Spleen (tissue), 11 donors: ENCODE measurements at regions not wholly inside any gene's neighbourhood (a gene's known extent, or its start where the extent isn't known, plus 50 kb on each side); places are given as distances from the start of the nearest gene placed in this dataset.

Experiments used
- DNase-seq: peaks from one replicate; pipeline ENCODE4 v3.0.0-alpha.2; 2020
- H3K27ac ChIP-seq, 8 donors: fragments of 200-600 bp; sonication (generic) in 7 of 8; 1 replicate in 4 of 8; 2 replicates in 4 of 8; pipeline versions ENCODE4 v1.5.0 to v1.8.0; 2016 to 2021; ENCODE audit warnings: inconsistent platforms in 4 of 8, mild to moderate bottlenecking in 4 of 8, moderate library complexity in 1 of 8
- H3K27me3 ChIP-seq, 7 donors: fragments of 200-600 bp; sonication (generic) in 6 of 7; replicated peaks in 1 of 7; 1 replicate in 4 of 7; 2 replicates in 3 of 7; pipeline versions ENCODE4 v1.5.0 to v1.8.0; 2016 to 2021; ENCODE audit warnings: inconsistent platforms in 3 of 7, mild to moderate bottlenecking in 1 of 7
- H3K36me3 ChIP-seq, 6 donors: fragments of 200-600 bp; sonication (generic) in 5 of 6; 1 replicate in 4 of 6; 2 replicates in 2 of 6; pipeline versions ENCODE4 v1.5.0 to v1.8.0; 2016 to 2021; ENCODE audit warnings: inconsistent platforms in 2 of 6
- H3K4me1 ChIP-seq, 6 donors: fragments of 200-600 bp; sonication (generic) in 5 of 6; 1 replicate in 3 of 6; 2 replicates in 3 of 6; pipeline versions ENCODE4 v1.5.0 to v1.8.0; 2016 to 2021; ENCODE audit warnings: inconsistent platforms in 3 of 6
- H3K4me3 ChIP-seq, 8 donors: fragments of 200-600 bp; sonication (generic) in 7 of 8; 1 replicate in 4 of 8; 2 replicates in 4 of 8; pipeline versions ENCODE4 v1.5.0 to v1.8.0; 2016 to 2021; ENCODE audit warnings: inconsistent platforms in 4 of 8, mild to moderate bottlenecking in 4 of 8, moderate library complexity in 2 of 8
- H3K9me3 ChIP-seq, 8 donors: fragments of 200-600 bp; sonication (generic) in 7 of 8; 1 replicate in 4 of 8; 2 replicates in 4 of 8; pipeline versions ENCODE4 v1.5.0 to v1.8.0; 2016 to 2021; ENCODE audit warnings: inconsistent platforms in 4 of 8
- POLR2A ChIP-seq, 3 donors: fragments of 450-650 bp; IDR thresholded peaks; one replicate each; pipeline ENCODE4 v1.5.1; 2017; ENCODE audit warnings: antibody characterized with exemption in 3 of 3, mild to moderate bottlenecking in 1 of 3
- POLR2AphosphoS5 ChIP-seq, 3 donors: sonication (generic); formaldehyde crosslinking; IDR thresholded peaks; one replicate each; pipeline ENCODE4 v1.5.1; 2017; ENCODE audit warnings: antibody characterized with exemption in 3 of 3
- WGBS, 5 donors: extraction: QIAGEN DNeasy Blood & Tissue Kit in 3 of 5; methylation state at CpG; one replicate each; pipeline versions ENCODE4 v1.1.5 to v1.1.7; 2013 to 2018; 5-methylcytosine and 5-hydroxymethylcytosine counted together
- intact Hi-C: fragments of 100-400 bp; cut with DNase I; formaldehyde crosslinking; loops from one replicate; pipeline ENCODE4 v1.15.0; 2023; ENCODE audit warnings: low total_unique reads
- TF ChIP-seq, protein P1 (sequence below), 11 experiments: fragments of 200-600 bp in 7 of 11; fragments of 450-650 bp in 4 of 11; sonication (generic) in 4 of 11; IDR thresholded peaks in 8 of 11; conservative IDR thresholded peaks in 3 of 11; 1 replicate in 7 of 11; 2 replicates in 4 of 11; pipeline versions ENCODE4 v1.4.0 to v1.8.0; 2016 to 2021; ENCODE audit warnings: antibody characterized with exemption in 11 of 11, inconsistent platforms in 4 of 11, mild to moderate bottlenecking in 1 of 11
- donor health status: healthy with polysubstance abuse.
- donor health status: DM: no; HTN: no; CAD: no; lungs with moderate emphysema.
- donor health status: DM: no; HTN: no; CAD: no.
- donor health status: Bipolar disorder and iron deficiency.
- donor health status: healthy.
- donor health status: DM: no; HTN: no; CAD: no.
- donor health status: DM: yes; HTN: yes; CAD: no.

DNA sequence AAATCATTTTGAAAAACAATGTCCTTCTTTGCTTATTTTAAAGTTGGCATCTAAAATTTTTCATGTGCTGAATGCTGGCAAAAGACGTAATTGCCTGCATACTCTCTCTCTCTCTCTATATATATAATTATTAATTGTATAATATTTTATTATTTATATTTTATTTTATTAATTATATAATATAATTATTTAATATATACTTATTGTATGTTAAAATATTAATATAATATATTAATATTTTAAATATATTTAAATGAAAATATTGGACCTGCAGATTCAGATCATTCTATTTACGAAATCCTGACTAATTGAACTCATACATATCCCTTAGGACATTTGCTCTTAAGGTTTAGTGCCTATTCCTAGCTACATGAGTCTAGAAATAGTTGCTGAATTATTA is 144.7 kb upstream of the VCX start:
- H3K9me3 ChIP-seq, result no peaks in the 10 kb centered on the region
- H3K4me1 ChIP-seq, result no peaks in the 10 kb centered on the region
- TF ChIP-seq POLR2AphosphoS5 (IDR thresholded peaks at IDR 0.05) (no peak), POLR2A (IDR thresholded peaks at IDR 0.05) (no peak)
- TF ChIP-seq, protein P1, sequence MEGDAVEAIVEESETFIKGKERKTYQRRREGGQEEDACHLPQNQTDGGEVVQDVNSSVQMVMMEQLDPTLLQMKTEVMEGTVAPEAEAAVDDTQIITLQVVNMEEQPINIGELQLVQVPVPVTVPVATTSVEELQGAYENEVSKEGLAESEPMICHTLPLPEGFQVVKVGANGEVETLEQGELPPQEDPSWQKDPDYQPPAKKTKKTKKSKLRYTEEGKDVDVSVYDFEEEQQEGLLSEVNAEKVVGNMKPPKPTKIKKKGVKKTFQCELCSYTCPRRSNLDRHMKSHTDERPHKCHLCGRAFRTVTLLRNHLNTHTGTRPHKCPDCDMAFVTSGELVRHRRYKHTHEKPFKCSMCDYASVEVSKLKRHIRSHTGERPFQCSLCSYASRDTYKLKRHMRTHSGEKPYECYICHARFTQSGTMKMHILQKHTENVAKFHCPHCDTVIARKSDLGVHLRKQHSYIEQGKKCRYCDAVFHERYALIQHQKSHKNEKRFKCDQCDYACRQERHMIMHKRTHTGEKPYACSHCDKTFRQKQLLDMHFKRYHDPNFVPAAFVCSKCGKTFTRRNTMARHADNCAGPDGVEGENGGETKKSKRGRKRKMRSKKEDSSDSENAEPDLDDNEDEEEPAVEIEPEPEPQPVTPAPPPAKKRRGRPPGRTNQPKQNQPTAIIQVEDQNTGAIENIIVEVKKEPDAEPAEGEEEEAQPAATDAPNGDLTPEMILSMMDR (IDR thresholded peaks at IDR 0.05 in 8 of 11, conservative IDR thresholded peaks at IDR 0.05 in 3 of 11), result no peak
- H3K4me3 ChIP-seq, result no peak overlapping the region
- no peaks in the 10 kb centered on the region for H3K27me3 ChIP-seq
- DNase-seq, result no peak
- H3K36me3 ChIP-seq, result no peaks in the 10 kb centered on the region
- intact Hi-C loops, result no loop called here
- no peak overlapping the region for H3K27ac ChIP-seq
- WGBS, 5 donors, result 48 to 93% (median 84%) methylated on average over 2 of the region's 2 CpGs

DNA sequence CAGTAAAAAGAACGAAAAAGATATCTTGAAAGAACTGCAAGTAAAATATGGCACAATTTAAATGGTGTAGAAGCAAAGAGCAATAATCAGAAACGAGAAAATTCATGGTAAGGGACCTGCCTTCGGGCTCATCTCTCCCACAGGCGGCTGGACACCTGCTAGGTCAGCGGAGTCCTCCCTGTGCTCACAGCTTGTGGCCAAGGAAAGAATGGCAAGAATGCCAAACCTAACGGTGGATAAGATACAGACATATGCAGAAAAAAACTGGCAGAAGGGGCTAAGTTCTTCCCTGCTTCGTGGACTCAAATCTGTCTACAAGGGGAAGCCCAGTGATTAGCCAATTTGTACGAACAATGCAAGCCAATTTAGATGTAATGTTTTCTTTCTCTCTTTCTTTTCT is 152.1 kb upstream of the VCX start:
- Histone ChIP-seq H3K36me3 (no peaks in the 10 kb centered on the region), H3K27me3 (no peaks in the 10 kb centered on the region), H3K27ac (no peak overlapping the region), H3K9me3 (no peaks in the 10 kb centered on the region), H3K4me3 (no peak overlapping the region), H3K4me1 (no peaks in the 10 kb centered on the region)
- no peak for DNase-seq
- TF ChIP-seq POLR2AphosphoS5 (IDR thresholded peaks at IDR 0.05) (no peak), POLR2A (IDR thresholded peaks at IDR 0.05) (no peak)
- TF ChIP-seq, protein P1 (IDR thresholded peaks at IDR 0.05 in 8 of 11, conservative IDR thresholded peaks at IDR 0.05 in 3 of 11), result no peak
- 45 to 53% (median 51%) methylated on average over 8 of the region's 8 CpGs for WGBS, 5 donors
- intact Hi-C loops, result no loop called here

DNA sequence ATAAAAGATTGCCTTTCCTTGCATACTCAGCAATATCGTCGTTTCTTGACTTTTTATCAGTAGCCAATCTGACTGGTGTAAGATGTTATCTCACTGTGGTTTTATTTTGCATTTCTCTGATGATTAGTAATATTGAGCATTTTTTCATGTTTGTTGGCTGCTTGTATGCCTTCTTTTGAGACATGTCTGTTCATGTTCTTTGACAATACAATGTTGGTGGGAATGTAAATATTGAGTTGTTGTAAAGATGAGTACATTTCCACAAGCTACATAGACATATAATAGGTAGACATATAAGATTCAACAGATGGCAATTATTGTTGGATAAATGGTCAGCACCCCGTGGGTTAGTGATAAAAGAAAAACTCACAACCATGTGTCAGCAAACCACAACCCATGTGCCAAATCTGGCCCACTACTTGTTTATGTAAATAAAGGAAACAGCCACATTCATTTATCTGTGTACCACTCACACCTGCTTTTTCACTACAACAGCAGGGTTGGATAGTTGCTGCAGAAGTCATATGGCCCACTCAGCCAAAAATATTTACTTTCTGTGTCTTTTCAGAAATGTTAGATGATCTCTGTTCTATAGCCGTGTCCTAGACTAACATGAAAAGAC is 153.1 kb upstream of the VCX start:
- Histone ChIP-seq H3K36me3 (no peaks in the 10 kb centered on the region), H3K9me3 (no peaks in the 10 kb centered on the region), H3K4me1 (no peaks in the 10 kb centered on the region), H3K27me3 (no peaks in the 10 kb centered on the region), H3K27ac (no peak overlapping the region), H3K4me3 (no peak overlapping the region)
- DNase-seq, result no peak
- intact Hi-C loops, result no loop called here
- TF ChIP-seq, protein P1 (IDR thresholded peaks at IDR 0.05 in 8 of 11, conservative IDR thresholded peaks at IDR 0.05 in 3 of 11), result no peak
- TF ChIP-seq POLR2A (IDR thresholded peaks at IDR 0.05), result no peak
- no peak for TF ChIP-seq POLR2AphosphoS5 (IDR thresholded peaks at IDR 0.05)
- 70 to 81% (median 74%) methylated on average over 4 of the region's 4 CpGs for WGBS, 5 donors

DNA sequence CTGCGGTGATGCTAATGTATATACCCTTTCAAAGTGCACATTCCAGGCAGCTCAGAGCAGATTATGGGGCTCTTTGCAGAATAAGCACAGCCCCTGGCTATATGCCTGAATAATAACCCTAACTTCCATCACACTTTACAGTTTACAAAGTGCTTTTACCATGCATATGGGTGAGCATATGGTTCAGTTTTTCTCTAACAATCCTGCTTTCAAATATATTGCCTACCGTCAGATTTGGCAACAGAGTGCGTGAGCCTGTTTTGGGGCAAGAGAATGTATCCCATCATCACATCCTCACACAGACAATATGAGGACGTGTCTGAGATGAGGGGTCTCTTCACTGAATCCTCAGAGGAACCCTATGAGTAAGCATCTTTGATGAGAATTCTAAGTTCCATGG is 162.8 kb upstream of the VCX start:
- no peak overlapping the region for H3K27ac ChIP-seq
- 77 to 83% (median 81%) methylated on average over 4 of the region's 4 CpGs for WGBS, 5 donors
- intact Hi-C loops, result no loop called here
- H3K4me1 ChIP-seq, result no peaks in the 10 kb centered on the region
- no peaks in the 10 kb centered on the region for H3K36me3 ChIP-seq
- no peak for DNase-seq
- TF ChIP-seq, protein P1 (IDR thresholded peaks at IDR 0.05 in 8 of 11, conservative IDR thresholded peaks at IDR 0.05 in 3 of 11), result no peak
- TF ChIP-seq POLR2AphosphoS5 (IDR thresholded peaks at IDR 0.05) (no peak), POLR2A (IDR thresholded peaks at IDR 0.05) (no peak)
- H3K27me3 ChIP-seq, result no peaks in the 10 kb centered on the region
- H3K4me3 ChIP-seq, result no peak overlapping the region
- no peaks in the 10 kb centered on the region for H3K9me3 ChIP-seq
